ENCODE measurements at regions not wholly inside any gene's neighbourhood (a gene's known extent, or its start where the extent isn't known, plus 50 kb on each side); places are given as distances from the start of the nearest gene placed in this dataset.

- TF ChIP-seq CTCF (IDR thresholded peaks at IDR 0.05; ENCODE audit: low read depth, low read length, missing control alignments), result no peak
- in situ Hi-C loops (cut with HindIII; ENCODE audit: low sequenced_read_pairs), result no loop called here
- H3K4me3 ChIP-seq (ENCODE audit: low read depth, low read length), result no peak overlapping the region
- DNase-seq (ENCODE audit: low read depth), result no peak
These were observed 81.4 kb upstream of the EEA1 start for GRCh38 chr12:93010461-93010860.

GRCh38 chr12:93011100-93011499 lies 82.0 kb upstream of the EEA1 start:
- in situ Hi-C loops (cut with HindIII; ENCODE audit: low sequenced_read_pairs), result no loop called here
- DNase-seq (ENCODE audit: low read depth), result no peak
- TF ChIP-seq CTCF (IDR thresholded peaks at IDR 0.05; ENCODE audit: low read depth, low read length, missing control alignments), result no peak
- H3K4me3 ChIP-seq (ENCODE audit: low read depth, low read length), result no peak overlapping the region

- in situ Hi-C loops (cut with HindIII; ENCODE audit: low sequenced_read_pairs), result no loop called here
- H3K4me3 ChIP-seq (ENCODE audit: low read depth, low read length), result no peak overlapping the region
- TF ChIP-seq CTCF (IDR thresholded peaks at IDR 0.05; ENCODE audit: low read depth, low read length, missing control alignments), result no peak
- DNase-seq (ENCODE audit: low read depth), result no peak
These were observed 87.0 kb upstream of the EEA1 start for GRCh38 chr12:93015871-93016751.

GRCh38 chr12:93016752-93017350 lies 87.8 kb upstream of the EEA1 start:
- no peak for TF ChIP-seq CTCF (IDR thresholded peaks at IDR 0.05; ENCODE audit: low read depth, low read length, missing control alignments)
- no peak for DNase-seq (ENCODE audit: low read depth)
- no peak overlapping the region for H3K4me3 ChIP-seq (ENCODE audit: low read depth, low read length)
- in situ Hi-C loops (cut with HindIII; ENCODE audit: low sequenced_read_pairs), result no loop called here

- no peak for TF ChIP-seq CTCF (IDR thresholded peaks at IDR 0.05; ENCODE audit: low read depth, low read length, missing control alignments)
- H3K4me3 ChIP-seq (ENCODE audit: low read depth, low read length), result no peak overlapping the region
- in situ Hi-C loops (cut with HindIII; ENCODE audit: low sequenced_read_pairs), result no loop called here
- DNase-seq (ENCODE audit: low read depth), result no peak
These were observed 89.5 kb upstream of the EEA1 start for GRCh38 chr12:93018610-93019009.

GRCh38 chr12:93019212-93019927 lies 90.3 kb upstream of the EEA1 start:
- DNase-seq (ENCODE audit: low read depth), result no peak
- H3K4me3 ChIP-seq (ENCODE audit: low read depth, low read length), result no peak overlapping the region
- no peak for TF ChIP-seq CTCF (IDR thresholded peaks at IDR 0.05; ENCODE audit: low read depth, low read length, missing control alignments)
- in situ Hi-C loops (cut with HindIII; ENCODE audit: low sequenced_read_pairs), result no loop called here

Data from astrocyte of the cerebellum (primary cell).